ENCODE measurements at regions not wholly inside any gene's neighbourhood (a gene's known extent, or its start where the extent isn't known, plus 50 kb on each side); places are given as distances from the start of the nearest gene placed in this dataset.
"Not testable (repeated sequence)": the region's sequence is repeated elsewhere in the genome, so short reads cannot be mapped to it uniquely, and the experiment has no call there.

DNA sequence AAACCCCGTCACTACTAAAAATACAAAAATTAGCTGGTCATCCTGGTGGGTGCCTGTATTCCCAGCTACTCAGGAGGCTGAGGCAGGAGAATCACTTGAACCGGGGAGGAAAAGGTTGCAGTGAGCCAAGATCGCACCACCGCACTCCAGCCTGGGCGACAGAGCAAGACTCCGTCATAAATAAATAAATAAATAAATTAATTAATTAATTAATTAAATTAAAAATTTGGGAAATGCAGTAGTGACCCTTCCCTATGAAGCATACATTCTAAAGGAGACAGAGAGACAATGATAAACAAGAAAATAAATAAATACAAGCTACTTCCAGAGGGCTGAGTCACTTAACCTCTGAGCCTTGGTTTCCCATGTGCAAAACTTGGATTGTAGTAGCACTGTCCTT lies 383.6 kb upstream of the MAF start:
- TF ChIP-seq, protein P1, sequence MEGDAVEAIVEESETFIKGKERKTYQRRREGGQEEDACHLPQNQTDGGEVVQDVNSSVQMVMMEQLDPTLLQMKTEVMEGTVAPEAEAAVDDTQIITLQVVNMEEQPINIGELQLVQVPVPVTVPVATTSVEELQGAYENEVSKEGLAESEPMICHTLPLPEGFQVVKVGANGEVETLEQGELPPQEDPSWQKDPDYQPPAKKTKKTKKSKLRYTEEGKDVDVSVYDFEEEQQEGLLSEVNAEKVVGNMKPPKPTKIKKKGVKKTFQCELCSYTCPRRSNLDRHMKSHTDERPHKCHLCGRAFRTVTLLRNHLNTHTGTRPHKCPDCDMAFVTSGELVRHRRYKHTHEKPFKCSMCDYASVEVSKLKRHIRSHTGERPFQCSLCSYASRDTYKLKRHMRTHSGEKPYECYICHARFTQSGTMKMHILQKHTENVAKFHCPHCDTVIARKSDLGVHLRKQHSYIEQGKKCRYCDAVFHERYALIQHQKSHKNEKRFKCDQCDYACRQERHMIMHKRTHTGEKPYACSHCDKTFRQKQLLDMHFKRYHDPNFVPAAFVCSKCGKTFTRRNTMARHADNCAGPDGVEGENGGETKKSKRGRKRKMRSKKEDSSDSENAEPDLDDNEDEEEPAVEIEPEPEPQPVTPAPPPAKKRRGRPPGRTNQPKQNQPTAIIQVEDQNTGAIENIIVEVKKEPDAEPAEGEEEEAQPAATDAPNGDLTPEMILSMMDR (IDR thresholded peaks at IDR 0.05): not testable (repeated sequence)
- TF ChIP-seq EP300 (IDR thresholded peaks at IDR 0.05): not testable (repeated sequence)

Measured in esophagus muscularis mucosa (tissue), 3 donors.